ENCODE measurements at regions not wholly inside any gene's neighbourhood (a gene's known extent, or its start where the extent isn't known, plus 50 kb on each side); places are given as distances from the start of the nearest gene placed in this dataset.
A peak's percentile ranks its signal among the peaks of the same experiment; 100 is the strongest.

GRCh38 chr2:225797394-225797793 lies 397.9 kb downstream of the NYAP2 start:
- TF ChIP-seq CTCF (IDR thresholded peaks at IDR 0.05) (peak in 2 of 6 experiments; percentile 15 to 28), POLR2A (IDR thresholded peaks at IDR 0.05) (no peak)
